Daoy (cell line): ENCODE measurements at regions not wholly inside any gene's neighbourhood (a gene's known extent, or its start where the extent isn't known, plus 50 kb on each side); places are given as distances from the start of the nearest gene placed in this dataset.

Experiments used
- DNase-seq: peaks from one replicate; pipeline ENCODE4 v3.0.0-alpha.2; 2015; ENCODE audit warnings: low read depth

DNA sequence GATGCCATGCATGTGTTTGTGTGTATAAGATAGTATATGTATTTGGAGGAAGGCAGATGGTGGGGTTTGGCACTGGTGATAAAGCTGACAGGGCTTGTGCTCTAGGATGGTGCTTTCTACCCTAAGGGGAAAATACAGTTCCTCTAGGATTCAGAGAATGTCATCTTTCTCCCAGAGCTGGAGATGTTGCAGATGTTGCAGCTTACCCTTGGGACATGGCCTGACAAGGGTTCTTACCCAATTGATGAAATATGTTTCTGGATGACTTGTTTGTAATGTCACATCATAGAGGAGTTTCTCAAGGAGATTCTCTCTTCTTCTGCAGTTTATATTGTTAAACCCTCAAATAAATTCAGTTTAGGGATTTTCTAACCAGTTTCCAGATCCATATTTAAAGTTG, 52.5 kb upstream of the PITX2 start:
- DNase-seq: no peak

DNA sequence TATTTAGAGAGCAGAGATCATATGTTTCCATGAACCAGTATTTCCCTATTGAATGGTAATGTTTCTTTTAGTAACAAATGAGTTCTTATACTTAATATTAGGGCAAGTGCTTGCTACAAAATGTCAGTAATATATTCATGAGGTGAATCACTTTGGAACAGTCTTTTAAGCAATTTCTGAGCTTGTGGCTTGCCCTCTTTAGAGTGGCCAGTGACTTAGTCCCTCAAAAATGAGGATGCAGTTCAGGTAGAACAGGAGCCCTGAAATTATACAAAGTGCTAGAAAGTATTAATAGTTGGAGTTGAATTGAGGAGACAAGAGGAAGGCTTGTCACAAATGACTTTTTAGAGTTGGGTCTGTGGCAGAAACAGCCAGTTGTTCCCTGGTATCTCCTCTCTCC, 53.4 kb upstream of the PITX2 start:
- DNase-seq: no peak

DNA sequence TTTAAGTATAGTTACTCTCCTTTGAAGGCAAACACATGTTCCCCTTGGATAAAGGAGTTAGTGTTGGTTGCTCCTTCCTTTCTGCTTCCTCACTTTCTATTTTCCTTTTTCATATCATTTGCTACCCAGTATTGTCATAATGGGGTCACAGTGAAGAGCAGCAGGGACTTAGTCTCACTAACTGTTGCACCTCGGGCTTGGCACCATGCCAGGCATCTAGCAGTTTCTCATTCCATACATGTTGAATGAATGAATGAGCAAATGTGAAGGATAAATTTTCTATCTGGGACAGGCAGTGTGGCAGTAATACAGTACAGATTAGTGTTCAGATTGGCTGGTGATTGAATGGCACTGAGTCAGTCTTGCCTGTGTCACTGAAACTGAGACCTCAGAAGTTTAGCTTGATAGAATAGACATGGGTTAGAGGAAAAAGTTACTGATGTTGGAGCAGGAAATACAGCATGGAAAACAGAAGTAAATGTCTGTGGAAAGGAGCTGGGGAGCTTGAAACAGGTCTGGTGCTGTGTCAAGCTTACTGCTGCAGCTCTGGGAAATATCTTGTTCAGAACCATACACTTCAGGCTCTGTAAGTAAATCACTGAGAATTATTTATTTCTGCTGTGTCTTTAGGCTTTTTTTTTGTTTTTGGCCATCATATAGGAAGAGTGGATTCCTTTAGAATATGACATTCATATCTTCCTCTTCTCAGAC, 55.8 kb upstream of the PITX2 start:
- DNase-seq: no peak

DNA sequence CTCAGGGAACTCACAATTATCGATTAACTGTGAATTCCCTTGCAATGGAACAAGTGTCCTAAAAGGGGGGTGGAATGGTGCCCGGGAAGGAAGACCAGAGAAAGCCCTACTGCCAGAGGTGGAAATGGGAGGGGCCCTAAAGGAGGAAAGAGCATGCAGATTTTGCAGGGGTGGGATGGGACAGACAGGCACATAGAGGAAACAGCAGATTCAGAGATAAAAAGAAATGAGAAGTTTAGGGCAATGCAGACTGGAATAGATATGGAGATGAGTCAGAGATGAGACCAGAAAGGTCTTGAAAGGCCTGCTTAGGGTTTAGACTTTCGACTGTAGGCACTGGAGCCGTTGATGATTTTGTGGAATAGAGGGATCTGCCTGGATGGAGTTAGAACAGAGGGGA, 57.4 kb upstream of the PITX2 start:
- no peak for DNase-seq

DNA sequence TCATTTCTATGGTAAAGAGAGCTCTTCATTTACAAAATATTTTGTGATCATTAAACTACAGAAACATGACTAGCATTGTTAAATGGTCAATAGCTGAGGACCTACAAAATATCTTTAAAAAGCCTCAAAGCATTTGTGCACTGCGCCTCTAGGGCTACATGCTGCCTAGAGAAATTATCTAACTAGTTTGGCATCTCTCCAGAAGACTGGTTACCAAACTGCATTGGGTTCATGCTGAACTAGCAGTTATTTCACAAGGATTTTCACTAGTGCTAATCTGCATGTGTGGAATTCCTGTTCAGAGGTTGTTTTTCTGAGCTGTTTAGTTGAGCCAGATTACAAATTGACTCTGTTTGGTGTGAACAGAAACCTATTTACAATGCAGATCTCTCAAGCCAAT, 58.5 kb upstream of the PITX2 start:
- no peak for DNase-seq

DNA sequence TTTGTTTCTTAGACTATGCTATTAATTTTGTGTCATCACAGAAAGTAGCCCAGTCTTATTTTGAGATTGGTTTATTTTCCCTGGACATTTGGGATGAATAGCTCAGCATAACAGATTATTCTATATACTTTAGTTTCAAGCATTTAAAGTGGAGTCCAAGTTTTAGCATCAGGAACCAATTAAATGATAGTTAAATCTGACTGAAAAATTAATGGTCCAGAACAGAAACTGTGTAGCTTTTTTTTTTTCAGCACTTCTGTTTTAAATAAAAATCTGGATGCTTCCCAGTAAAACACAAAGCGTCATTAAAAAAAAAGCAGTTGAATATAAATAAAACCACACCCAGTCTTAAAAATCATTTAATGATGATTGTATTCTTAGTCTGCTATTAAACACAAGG, 59.4 kb upstream of the PITX2 start:
- no peak for DNase-seq

DNA sequence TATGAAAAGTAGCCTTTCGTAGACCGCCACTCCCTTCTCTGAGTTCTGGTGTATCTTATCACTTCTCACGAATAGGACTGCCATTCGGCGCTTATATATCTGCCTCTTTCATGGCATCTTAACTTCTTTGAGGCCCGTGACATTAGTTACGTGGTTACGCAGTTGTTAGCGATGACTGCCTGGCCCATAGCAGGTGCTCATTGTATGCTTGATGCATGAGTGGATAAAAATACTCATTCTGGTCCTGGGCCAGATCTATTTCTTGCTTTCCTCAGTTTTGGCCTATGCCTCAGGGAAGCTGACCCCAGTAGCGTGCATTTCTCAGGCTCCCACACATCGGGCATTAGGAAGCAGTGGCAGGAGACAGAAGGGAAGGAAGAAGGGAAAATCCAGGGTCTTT, 60.7 kb upstream of the PITX2 start:
- no peak for DNase-seq

DNA sequence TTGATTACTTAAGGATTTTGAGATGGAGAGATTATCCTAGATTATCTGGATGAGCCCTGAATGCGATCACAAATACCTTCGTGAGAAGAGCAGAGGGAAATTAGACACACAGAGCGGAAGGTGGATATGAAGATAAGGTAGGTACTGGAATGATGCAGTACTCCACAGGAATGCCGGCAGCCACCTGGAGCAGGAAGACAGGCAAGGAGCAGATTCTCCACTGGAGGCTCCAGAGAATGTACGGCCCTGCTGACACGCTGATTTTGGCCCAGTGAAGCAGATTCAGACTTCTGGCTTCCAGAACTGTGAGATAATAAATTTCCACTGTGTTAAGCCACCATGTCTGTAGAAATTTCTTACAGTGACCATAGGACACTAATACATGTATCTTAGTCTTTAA, 79.4 kb upstream of the PITX2 start:
- no peak for DNase-seq

DNA sequence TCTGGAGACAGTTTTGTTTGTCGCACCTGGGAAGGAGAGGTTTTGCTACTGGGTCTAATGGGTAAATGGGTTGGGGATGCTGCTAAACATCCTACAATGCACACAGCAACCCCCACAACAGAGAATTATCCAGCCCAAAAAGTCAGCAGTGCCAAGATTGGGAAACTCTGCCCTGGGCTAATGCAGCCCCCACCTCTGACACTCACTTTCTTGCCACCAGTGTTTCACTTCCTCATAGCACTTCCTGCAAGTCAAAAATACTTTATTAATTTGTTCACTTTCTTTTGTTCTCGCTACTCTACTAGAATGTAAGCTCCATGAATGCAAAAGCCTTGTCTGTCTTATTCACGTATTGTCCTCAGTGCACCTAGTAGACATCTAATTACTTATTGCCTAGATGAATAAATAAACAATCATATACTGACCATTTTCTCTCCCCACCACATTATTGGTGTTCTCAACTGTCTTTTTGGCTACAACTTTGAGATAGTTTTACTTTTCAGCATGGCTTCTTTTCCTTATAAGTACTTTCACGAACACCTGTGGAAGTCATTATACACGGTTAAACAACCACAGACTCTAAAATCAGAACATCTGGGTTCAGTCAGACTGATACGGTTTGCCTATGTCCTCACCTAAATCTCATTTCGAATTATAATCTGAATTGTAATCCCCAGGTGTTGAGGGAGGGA, 82.0 kb upstream of the PITX2 start:
- no peak for DNase-seq

DNA sequence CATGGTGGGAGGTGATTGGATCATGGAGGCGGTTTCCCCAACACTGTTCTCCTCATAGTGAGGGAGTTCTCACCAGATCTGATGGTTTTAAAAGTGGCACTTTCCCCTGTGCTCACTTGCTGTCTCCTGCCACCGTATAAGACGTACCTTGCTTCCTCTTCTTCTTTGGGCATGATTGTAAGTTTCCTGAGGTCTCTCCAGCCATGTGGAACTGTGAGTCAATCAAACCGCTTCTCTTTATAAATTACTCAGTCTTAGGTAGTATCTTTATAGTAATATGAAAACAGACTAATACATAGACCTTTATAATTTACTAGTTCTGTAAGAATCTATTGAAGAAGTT, 82.5 kb upstream of the PITX2 start:
- DNase-seq: no peak

DNA sequence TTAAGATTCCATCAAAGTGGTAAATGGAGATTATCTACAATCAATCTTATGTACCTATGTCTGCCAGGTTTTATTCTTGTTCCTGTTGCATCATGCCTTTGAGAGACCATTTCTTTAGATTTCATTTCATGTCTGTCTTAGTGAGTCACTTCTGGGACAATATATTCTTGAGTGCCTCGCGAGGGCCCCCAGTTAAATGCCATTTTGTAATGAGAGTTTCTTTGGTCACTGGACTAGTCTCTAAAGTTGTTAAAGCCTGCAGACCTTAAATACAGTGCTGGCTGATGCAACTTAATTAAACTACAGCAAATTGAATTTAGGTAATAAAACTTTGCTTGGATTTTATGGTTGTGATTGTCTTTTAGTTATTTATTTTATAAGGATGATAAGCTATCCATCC, 87.2 kb upstream of the PITX2 start:
- DNase-seq: no peak

DNA sequence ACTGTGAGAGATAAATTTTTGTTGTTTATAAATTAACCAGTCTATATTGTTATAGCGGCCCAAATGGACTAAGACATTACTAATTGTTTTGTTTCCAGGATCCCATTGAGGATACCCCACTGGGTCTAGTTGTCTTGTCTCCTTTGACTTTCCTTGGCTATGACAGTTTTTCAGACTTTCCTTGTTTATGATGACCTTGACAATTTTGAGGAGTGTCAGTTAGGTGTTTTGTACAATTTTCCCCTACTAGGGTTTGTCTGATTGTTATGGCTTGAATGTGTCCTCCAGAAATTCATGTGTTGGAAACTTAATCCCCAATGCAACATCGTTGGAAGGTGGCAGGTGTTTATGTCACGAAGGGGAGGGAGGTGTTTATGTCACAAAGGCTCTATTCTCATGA, 89.6 kb upstream of the PITX2 start:
- no peak for DNase-seq

DNA sequence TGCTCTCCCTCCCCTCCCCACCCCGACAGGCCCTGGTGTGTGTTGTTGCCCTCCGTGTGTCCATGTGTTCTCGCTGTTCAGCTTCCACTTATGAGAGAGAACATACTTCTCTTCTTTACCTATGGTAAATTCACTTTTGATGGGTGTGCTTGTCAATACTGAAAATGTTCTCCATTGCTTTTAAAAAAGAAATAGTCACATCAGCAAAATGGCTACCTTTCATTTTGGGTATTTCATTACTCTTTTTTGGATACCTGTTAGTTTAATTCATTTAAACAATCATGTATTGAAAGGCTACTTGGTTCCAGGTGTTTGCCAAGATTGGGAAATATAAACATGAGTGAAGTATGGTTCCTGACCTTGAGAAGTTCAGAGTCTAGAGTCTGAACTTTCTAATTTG, 107.4 kb upstream of the PITX2 start:
- no peak for DNase-seq

DNA sequence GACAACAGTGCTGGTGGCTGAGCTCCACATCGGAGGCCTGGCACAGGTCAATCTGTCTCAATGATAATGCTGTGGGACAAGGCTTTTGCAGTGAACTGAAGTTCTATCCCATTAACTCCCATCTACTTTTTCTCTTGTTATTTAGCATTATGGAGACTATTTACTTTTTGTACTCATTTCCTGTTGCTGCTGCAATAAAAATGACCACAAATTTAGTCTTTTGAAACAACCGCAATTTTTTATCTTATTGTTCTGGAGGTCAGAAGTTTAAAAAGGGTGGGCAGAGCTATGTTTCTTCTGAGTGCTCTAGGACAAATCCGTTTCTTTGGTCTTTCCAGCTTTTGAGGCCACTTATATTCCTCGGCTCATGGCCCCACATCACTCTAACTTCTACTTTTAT, 111.0 kb upstream of the PITX2 start:
- DNase-seq: no peak

DNA sequence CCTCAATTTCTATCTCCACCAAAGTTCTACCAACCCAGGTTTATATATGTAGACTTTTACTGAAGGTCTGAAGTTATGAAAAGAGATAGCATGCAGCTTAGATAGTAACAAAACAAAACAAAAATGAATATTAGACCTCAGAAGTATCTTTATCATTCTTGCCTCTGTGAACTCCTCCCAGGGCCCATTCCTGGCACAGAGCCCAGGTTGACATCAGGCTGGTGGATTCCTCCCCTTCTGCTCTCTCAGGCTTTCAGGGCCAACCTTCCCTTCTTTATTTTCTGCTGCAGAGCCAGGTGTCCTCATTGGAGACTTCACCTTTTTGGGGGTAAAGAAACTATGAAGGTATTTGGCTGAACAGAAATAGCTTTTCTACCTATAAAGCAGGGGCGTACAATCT, 112.8 kb upstream of the PITX2 start:
- DNase-seq: peak; percentile 6

DNA sequence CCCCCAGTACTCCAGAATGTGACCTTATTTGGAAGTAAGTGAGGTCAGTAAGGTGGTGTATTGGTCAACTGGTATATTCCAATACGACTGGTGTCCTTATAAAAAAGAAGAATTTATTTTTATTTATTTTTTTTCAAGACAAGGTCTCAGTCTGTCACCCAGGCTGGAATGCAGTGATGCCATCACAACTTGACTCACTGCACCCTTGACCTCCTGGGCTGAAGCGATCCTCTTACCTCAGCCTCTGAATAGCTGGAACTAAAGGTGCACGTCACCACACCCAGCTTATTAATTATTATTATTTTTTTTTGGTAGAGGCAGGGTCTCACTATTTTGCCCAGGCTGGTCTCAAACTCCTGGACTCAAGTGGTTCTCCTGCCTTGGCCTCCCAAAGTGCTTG, 115.1 kb upstream of the PITX2 start:
- DNase-seq: peak; percentile 4

DNA sequence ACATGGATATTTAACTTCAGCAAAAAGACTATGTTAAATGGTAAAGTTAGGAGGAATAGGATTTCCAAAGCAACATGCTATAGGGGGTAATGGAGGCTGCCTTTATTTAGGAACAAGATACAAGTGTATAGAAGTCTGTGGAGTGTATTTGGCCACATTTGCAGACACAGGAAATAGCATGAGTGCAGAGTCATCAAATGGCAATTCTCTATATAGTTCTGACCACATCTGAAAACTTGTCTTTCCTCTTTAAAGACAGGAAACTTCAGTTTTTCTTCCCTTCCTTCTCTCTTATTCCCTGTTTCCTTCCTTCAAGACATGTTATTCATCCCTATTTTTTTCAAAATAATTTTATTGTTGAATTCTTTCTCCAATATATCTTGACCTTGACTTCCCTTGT, 119.3 kb upstream of the PITX2 start:
- DNase-seq: peak; percentile 2

DNA sequence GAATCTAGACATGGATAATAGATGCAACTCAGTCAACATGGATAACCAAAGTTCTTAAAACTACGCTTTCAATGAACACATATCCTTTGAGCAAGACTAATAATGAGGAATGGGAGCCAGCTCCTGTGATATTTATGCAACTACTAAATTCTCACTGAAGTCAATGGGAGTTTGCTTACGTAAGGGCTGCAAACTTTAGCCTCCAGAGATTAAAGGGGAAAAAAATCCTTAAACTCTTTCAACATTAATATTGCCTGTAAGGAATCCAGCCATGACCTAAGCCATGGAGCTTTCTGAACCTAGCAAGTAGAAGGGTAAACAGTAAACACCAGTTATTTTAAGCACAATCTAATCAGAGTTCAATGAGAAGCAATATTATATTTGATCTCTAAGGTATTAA, 125.2 kb upstream of the PITX2 start:
- DNase-seq: no peak

DNA sequence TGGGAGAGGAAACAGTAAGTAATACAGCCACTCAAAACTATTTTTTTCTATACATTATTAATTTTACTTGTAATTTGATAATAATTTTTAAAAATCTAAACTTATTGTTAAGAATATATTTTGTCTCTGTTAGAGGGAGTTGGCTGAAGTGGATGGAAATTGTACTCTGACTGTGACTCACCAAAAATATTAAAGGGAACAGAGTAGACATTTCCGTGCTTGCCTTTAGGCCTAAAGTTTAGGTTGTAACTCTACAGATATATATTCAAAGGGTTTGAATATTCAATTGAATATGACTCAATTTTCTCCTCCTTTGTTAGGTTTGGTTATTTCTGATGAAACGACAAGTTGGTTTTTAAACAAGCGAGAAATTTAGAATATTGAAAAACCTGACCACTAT, 128.3 kb upstream of the PITX2 start:
- no peak for DNase-seq

DNA sequence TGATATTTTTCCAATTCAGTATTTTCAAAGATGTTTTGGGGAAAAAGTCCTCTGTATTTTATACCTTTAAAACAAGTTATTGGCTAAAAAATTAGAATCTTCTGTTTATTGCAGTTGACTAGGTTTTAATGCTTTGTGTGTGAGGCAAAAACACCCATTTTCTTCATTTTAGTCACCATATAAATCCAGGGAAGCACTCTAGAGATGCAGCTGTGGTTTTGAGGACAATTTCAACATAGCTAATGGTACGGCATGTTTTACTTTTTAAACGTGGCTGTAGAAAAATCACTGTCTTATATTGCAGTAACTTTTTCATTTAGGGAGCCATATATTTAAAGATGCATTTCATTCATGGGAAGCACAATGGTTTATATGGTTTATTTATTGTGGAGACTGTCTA, 129.1 kb upstream of the PITX2 start:
- no peak for DNase-seq

DNA sequence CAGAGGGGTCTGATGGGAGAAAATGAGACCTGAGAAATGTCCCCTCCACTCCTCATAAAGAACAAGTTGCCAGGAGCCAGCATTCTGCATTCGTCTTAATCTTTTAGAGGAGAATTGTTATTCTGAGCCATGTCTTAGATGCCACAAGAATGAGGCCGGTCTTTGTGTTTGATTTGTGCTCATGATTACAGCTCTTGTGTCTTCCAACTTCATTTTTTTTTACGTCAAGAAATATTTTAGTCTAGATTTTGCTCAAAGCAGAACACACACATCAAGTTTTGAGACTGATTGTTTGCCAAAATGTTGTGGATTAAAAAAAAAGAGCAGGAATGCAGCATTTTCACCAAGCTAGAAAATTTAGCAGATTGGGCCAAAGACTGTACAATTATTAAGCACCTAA, 130.6 kb upstream of the PITX2 start:
- no peak for DNase-seq

DNA sequence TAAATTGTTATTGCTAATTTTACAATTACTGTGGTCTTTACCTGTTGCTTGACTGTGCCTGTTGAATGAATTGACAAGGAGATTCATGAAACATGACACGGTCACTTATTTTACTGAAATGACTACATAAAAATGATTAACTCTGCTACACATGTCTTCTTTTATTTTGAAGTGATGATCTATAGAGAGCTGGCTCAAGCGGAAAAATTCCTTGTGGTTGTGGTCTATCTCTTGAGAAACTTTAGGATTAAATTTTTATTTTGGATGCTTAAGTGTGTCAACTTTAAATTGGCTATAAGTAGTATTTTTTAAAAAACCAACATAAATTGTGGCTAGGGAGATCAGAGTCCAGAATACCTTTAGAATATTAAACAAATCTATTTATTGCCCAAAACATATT, 131.8 kb upstream of the PITX2 start:
- no peak for DNase-seq

DNA sequence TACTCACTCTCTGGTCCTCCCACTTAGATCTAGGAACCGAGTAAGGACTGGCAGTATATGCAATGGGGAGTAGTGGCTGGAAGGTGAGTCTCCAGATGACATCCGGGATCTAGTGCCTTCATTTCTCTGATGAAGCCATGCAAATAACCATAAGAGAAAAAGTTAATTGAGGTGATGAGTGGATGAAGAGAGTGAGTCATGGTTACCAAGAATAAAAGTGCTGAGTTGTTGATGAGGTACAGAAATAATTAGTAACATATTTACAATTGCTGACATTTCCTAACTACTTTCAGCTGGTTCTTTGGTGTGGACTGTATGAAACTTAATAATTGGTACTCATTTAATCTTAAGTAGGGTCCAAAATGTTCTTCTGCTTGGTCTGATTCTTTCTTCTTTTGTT, 146.7 kb upstream of the PITX2 start:
- DNase-seq: no peak

DNA sequence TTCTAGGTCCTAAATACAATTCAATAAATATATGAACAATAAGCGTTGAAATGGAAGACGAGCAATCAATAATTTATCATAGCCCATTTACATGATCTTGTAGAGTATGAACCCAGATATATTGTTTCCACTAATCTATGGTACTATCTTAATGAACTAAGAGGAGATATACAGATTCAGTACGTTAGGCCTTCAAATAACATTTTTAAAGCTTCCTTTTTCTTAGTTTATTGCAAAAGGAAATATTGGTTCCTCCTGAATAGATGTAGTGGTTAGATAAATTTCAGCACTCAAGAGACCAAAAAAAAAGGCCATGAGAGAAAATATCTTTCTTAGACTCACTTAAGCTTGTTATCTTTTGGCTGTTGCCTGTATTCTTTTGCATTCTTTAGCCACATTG, 147.5 kb upstream of the PITX2 start:
- DNase-seq: no peak
